WTC11 (cell line): ENCODE measurements at regions not wholly inside any gene's neighbourhood (a gene's known extent, or its start where the extent isn't known, plus 50 kb on each side); places are given as distances from the start of the nearest gene placed in this dataset.

Experiments used
- ATAC-seq: fragments of 200-7000 bp; cut with Tn5 transposase; 2 replicates; pipeline ENCODE4 v1.10.0; 2021; ENCODE audit warnings: mild to moderate bottlenecking, moderate library complexity
- CTCF ChIA-PET: fragments of 300-600 bp; sonication (Branson Sonifier 250); formaldehyde crosslinking; loops from one replicate; lab custom pipeline; 2021; ENCODE audit warnings: antibody characterized with exemption; lab: Charles Lee
- POLR2A ChIA-PET: fragments of 350-600 bp; sonication (Branson Sonifier 250); formaldehyde crosslinking; loops from one replicate; lab custom pipeline; 2021; ENCODE audit warnings: antibody characterized with exemption; lab: Charles Lee
- DNase-seq: peaks from one replicate; pipeline ENCODE4 v3.0.0; 2021; ENCODE audit warnings: low spot score
- H3K27ac Mint-ChIP-seq: 2 replicates; pipeline ENCODE4 v1.8.0; 2021; ENCODE audit warnings: mixed read lengths
- H3K27me3 Mint-ChIP-seq: 2 replicates; pipeline ENCODE4 v1.8.0; 2021; ENCODE audit warnings: low read depth, mild to moderate bottlenecking, moderate library complexity, mixed read lengths
- H3K36me3 Mint-ChIP-seq: 2 replicates; pipeline ENCODE4 v1.8.0; 2021; ENCODE audit warnings: mixed read lengths
- H3K4me1 Mint-ChIP-seq: 2 replicates; pipeline ENCODE4 v1.8.0; 2022; ENCODE audit warnings: mixed read lengths
- H3K4me3 Mint-ChIP-seq: 2 replicates; pipeline ENCODE4 v1.8.0; 2021; ENCODE audit warnings: mild to moderate bottlenecking, moderate library complexity, mixed read lengths
- H3K9me3 Mint-ChIP-seq: 2 replicates; pipeline ENCODE4 v1.8.0; 2021; ENCODE audit warnings: mixed read lengths
- ARID4B ChIP-seq: sonication (generic); formaldehyde crosslinking; IDR thresholded peaks from 2 replicates; pipeline ENCODE4 v1.8.0; 2023; ENCODE audit warnings: missing genetic modification reagents, mild to moderate bottlenecking, borderline replicate concordance
- ATF2 ChIP-seq: sonication (generic); formaldehyde crosslinking; IDR thresholded peaks from 2 replicates; pipeline ENCODE4 v1.8.1; 2022; ENCODE audit warnings: low read depth, missing genetic modification reagents, borderline replicate concordance
- CREM ChIP-seq: sonication (generic); formaldehyde crosslinking; IDR thresholded peaks from 2 replicates; pipeline ENCODE4 v1.8.1; 2022; ENCODE audit warnings: mild to moderate bottlenecking, missing genetic modification reagents, moderate library complexity
- E2F4 ChIP-seq: sonication (generic); formaldehyde crosslinking; IDR thresholded peaks from 2 replicates; pipeline ENCODE4 v1.8.1; 2022; ENCODE audit warnings: low read depth, mild to moderate bottlenecking, moderate library complexity, missing genetic modification reagents, borderline replicate concordance
- ETV6 ChIP-seq: sonication (generic); formaldehyde crosslinking; IDR thresholded peaks from 2 replicates; pipeline ENCODE4 v1.8.1; 2022; ENCODE audit warnings: mild to moderate bottlenecking, missing genetic modification reagents
- FOXK1 ChIP-seq: sonication (generic); formaldehyde crosslinking; IDR thresholded peaks from 2 replicates; pipeline ENCODE4 v1.8.0; 2022; ENCODE audit warnings: mild to moderate bottlenecking, moderate library complexity, missing genetic modification reagents
- FOXP1 ChIP-seq: sonication (generic); formaldehyde crosslinking; IDR thresholded peaks from 2 replicates; pipeline ENCODE4 v1.8.0; 2022; ENCODE audit warnings: missing genetic modification reagents, mild to moderate bottlenecking, moderate library complexity, borderline replicate concordance
- GRHL2 ChIP-seq: fragments of 250-450 bp; sonication (Bioruptor Pico); IDR thresholded peaks from 2 replicates; pipeline ENCODE4 v1.8.0; 2022; ENCODE audit warnings: mild to moderate bottlenecking, moderate library complexity; ENCODE audit not compliant: insufficient replicate concordance, severe bottlenecking
- JUN ChIP-seq: sonication (generic); formaldehyde crosslinking; IDR thresholded peaks from 2 replicates; pipeline ENCODE4 v1.8.0; 2023; ENCODE audit warnings: mild to moderate bottlenecking, missing genetic modification reagents
- NR1H2 ChIP-seq: sonication (generic); formaldehyde crosslinking; IDR thresholded peaks from 2 replicates; pipeline ENCODE4 v1.9.0; 2021; ENCODE audit warnings: mild to moderate bottlenecking, moderate library complexity, missing genetic modification reagents
- PRRX2 ChIP-seq: fragments of 250-450 bp; sonication (Bioruptor Pico); IDR thresholded peaks from 2 replicates; pipeline ENCODE4 v1.8.0; 2021; ENCODE audit warnings: mild to moderate bottlenecking
- SMAD3 ChIP-seq: sonication (generic); formaldehyde crosslinking; IDR thresholded peaks from 2 replicates; pipeline ENCODE4 v1.8.0; 2022; ENCODE audit warnings: missing genetic modification reagents, mild to moderate bottlenecking, borderline replicate concordance
- TCF7 ChIP-seq: sonication (generic); formaldehyde crosslinking; IDR thresholded peaks from 2 replicates; pipeline ENCODE4 v1.8.0; 2022; ENCODE audit warnings: mild to moderate bottlenecking, low read depth, missing genetic modification reagents, moderate library complexity
- ZBTB21 ChIP-seq: sonication (generic); formaldehyde crosslinking; IDR thresholded peaks from 2 replicates; pipeline ENCODE4 v1.8.1; 2023; ENCODE audit warnings: mild to moderate bottlenecking, missing genetic modification reagents, borderline replicate concordance
- ZBTB43 ChIP-seq: sonication (generic); formaldehyde crosslinking; IDR thresholded peaks from 2 replicates; pipeline ENCODE4 v1.8.1; 2023; ENCODE audit warnings: mild to moderate bottlenecking, missing genetic modification reagents
- ZSCAN18 ChIP-seq: fragments of 250-450 bp; sonication (Bioruptor Pico); IDR thresholded peaks from 2 replicates; pipeline ENCODE4 v2.1.2; 2022; ENCODE audit warnings: mild to moderate bottlenecking, moderate library complexity
- TF ChIP-seq, protein P1 (sequence below): sonication (generic); formaldehyde crosslinking; IDR thresholded peaks from 2 replicates; pipeline ENCODE4 v1.8.1; 2023; ENCODE audit warnings: mild to moderate bottlenecking, moderate library complexity, missing genetic modification reagents
- TF ChIP-seq, protein P2 (sequence below): sonication (generic); formaldehyde crosslinking; IDR thresholded peaks from 2 replicates; pipeline ENCODE4 v1.8.1; 2023; ENCODE audit warnings: mild to moderate bottlenecking, missing genetic modification reagents, moderate library complexity

GRCh38 chr6:21393441-21394165 is 199.9 kb upstream of the SOX4 start (continued):
- TF ChIP-seq ATF2 (CRISPR knock-in tag): no peak
- no peak for TF ChIP-seq JUN (CRISPR knock-in tag)
- no peak for TF ChIP-seq PRRX2 (CRISPR knock-in tag)
- no peak for TF ChIP-seq ZBTB21 (CRISPR knock-in tag)
- TF ChIP-seq CREM: no peak
- TF ChIP-seq SMAD3 (CRISPR knock-in tag): no peak
- TF ChIP-seq, protein P1, sequence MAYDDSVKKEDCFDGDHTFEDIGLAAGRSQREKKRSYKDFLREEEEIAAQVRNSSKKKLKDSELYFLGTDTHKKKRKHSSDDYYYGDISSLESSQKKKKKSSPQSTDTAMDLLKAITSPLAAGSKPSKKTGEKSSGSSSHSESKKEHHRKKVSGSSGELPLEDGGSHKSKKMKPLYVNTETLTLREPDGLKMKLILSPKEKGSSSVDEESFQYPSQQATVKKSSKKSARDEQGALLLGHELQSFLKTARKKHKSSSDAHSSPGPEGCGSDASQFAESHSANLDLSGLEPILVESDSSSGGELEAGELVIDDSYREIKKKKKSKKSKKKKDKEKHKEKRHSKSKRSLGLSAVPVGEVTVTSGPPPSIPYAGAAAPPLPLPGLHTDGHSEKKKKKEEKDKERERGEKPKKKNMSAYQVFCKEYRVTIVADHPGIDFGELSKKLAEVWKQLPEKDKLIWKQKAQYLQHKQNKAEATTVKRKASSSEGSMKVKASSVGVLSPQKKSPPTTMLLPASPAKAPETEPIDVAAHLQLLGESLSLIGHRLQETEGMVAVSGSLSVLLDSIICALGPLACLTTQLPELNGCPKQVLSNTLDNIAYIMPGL (CRISPR knock-in tag): no peak
- TF ChIP-seq, all 79 proteins: peak for 0

DNA sequence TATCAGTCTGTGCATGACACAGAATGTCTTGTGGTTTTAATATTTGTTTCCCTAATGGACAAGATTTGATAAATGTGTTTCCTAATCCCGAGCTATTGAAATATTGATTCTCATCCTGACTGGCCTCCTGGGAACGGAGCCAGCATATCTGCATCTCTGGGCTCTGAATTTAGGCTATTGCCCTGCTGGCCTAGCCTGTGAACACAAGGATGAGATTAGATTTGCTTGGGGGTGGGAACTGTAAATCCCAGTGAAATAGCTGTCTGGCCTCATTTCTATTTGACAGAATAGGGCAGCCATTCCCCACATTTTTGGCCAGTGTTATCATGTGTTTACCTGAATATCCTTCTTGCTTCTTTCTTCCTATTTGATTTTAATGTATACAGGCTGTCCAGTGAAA is 198.4 kb upstream of the SOX4 start:
- DNase-seq: no peak
- TF ChIP-seq TCF7 (no peak), FOXP1 (CRISPR knock-in tag) (no peak), ATF2 (CRISPR knock-in tag) (no peak), ARID4B (CRISPR knock-in tag) (no peak)
- Mint-ChIP-seq H3K27ac (no peak overlapping the region), H3K27me3 (no peaks in the 10 kb centered on the region; the same call in 1 of the 2 replicates), H3K36me3 (no peaks in the 10 kb centered on the region), H3K4me1 (peaks cover 10% of the 10 kb centered on the region), H3K4me3 (no peak overlapping the region), H3K9me3 (no peaks in the 10 kb centered on the region)
- POLR2A ChIA-PET: no interaction called here
- ATAC-seq: no peak
- CTCF ChIA-PET: no interaction called here

DNA sequence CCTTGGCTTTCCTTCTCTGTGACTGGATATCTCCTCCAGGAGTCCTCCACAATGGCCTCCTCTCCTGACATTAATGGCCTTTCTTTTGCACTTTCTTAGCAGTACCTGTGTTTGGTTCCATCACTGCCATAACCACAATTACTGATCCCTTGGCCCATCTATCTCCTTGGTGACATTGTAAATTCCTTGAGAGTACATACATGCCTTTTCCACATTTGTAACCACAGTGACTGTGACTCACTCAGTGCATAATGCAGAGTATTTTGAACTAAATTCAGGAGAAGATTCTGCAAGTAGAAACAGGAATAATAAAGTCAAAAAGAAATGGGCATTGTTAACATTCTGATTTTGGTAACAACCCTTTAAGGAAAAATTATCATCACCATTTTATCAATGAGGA is 197.2 kb upstream of the SOX4 start:
- POLR2A ChIA-PET: no interaction called here
- H3K9me3 Mint-ChIP-seq: no peaks in the 10 kb centered on the region
- CTCF ChIA-PET: no interaction called here
- no peak overlapping the region for H3K27ac Mint-ChIP-seq
- H3K36me3 Mint-ChIP-seq: no peaks in the 10 kb centered on the region
- no peaks in the 10 kb centered on the region; the same call in 1 of the 2 replicates for H3K27me3 Mint-ChIP-seq
- H3K4me3 Mint-ChIP-seq: no peak overlapping the region
- H3K4me1 Mint-ChIP-seq: peaks cover 10% of the 10 kb centered on the region
- no peak for ATAC-seq
- no peak for DNase-seq
- TF ChIP-seq ZBTB43 (CRISPR knock-in tag) (no peak), ZSCAN18 (CRISPR knock-in tag) (no peak), GRHL2 (CRISPR knock-in tag) (no peak), ETV6 (CRISPR knock-in tag) (no peak), E2F4 (CRISPR knock-in tag) (no peak), NR1H2 (CRISPR knock-in tag) (no peak), FOXK1 (no peak), FOXP1 (CRISPR knock-in tag) (no peak)
- TF ChIP-seq, protein P2, sequence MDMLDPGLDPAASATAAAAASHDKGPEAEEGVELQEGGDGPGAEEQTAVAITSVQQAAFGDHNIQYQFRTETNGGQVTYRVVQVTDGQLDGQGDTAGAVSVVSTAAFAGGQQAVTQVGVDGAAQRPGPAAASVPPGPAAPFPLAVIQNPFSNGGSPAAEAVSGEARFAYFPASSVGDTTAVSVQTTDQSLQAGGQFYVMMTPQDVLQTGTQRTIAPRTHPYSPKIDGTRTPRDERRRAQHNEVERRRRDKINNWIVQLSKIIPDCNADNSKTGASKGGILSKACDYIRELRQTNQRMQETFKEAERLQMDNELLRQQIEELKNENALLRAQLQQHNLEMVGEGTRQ (CRISPR knock-in tag): no peak
